ENCODE measurements at regions not wholly inside any gene's neighbourhood (a gene's known extent, or its start where the extent isn't known, plus 50 kb on each side); places are given as distances from the start of the nearest gene placed in this dataset.

GRCh38 chr2:117723483-117723882 lies 91.0 kb upstream of the DDX18 start:
- Histone ChIP-seq H3K4me2 (ENCODE audit: unreplicated experiment) (no peak overlapping the region), H3K4me1 (ENCODE audit: insufficient read depth) (no peaks in the 10 kb centered on the region), H2AFZ (no peak overlapping the region), H4K20me1 (ENCODE audit: insufficient read depth) (no peaks in the 10 kb centered on the region), H3K9me2 (ENCODE audit: insufficient read depth) (no peaks in the 10 kb centered on the region), H3F3A (ENCODE audit: insufficient read depth) (no peaks in the 10 kb centered on the region), H3K27me3 (replicated peaks; ENCODE audit: insufficient read depth) (no peaks in the 10 kb centered on the region), H3K79me2 (ENCODE audit: insufficient read depth) (no peaks in the 10 kb centered on the region), H3K9ac (no peak overlapping the region), H3K9me3 (ENCODE audit: low read depth) (no peaks in the 10 kb centered on the region), H3K36me3 (ENCODE audit: low read depth) (no peaks in the 10 kb centered on the region), H3K27ac (no peak overlapping the region), H3K4me3 (no peak overlapping the region)
- no peak for DNase-seq
- in situ Hi-C loops (cut with MboI) = no loop called here
- WGBS, 2 experiments (ENCODE audit: low coverage in 1 of 2, low lambda C conversion rate in 2 of 2, missing lambda C conversion rate in 2 of 2) = 0 to 2% methylated on average over 2 of the region's 2 CpGs
- TF ChIP-seq EZH2 (IDR thresholded peaks at IDR 0.05; ENCODE audit: insufficient read depth, poor library complexity, severe bottlenecking) (no peak), EZH2phosphoT487 (IDR thresholded peaks at IDR 0.05; ENCODE audit: insufficient read depth, low read depth) (no peak)

- TF ChIP-seq EZH2phosphoT487 (IDR thresholded peaks at IDR 0.05; ENCODE audit: insufficient read depth, low read depth) = no peak
- no peak for TF ChIP-seq EZH2 (IDR thresholded peaks at IDR 0.05; ENCODE audit: insufficient read depth, poor library complexity, severe bottlenecking)
- in situ Hi-C loops (cut with MboI) = no loop called here
- Histone ChIP-seq H2AFZ (no peak overlapping the region), H3K9ac (no peak overlapping the region), H3K4me2 (ENCODE audit: unreplicated experiment) (no peak overlapping the region), H3K79me2 (ENCODE audit: insufficient read depth) (no peaks in the 10 kb centered on the region), H3K36me3 (ENCODE audit: low read depth) (no peaks in the 10 kb centered on the region), H3F3A (ENCODE audit: insufficient read depth) (no peaks in the 10 kb centered on the region), H3K4me1 (ENCODE audit: insufficient read depth) (no peaks in the 10 kb centered on the region), H3K9me2 (ENCODE audit: insufficient read depth) (no peaks in the 10 kb centered on the region), H3K4me3 (no peak overlapping the region), H4K20me1 (ENCODE audit: insufficient read depth) (no peaks in the 10 kb centered on the region), H3K9me3 (ENCODE audit: low read depth) (no peaks in the 10 kb centered on the region), H3K27ac (no peak overlapping the region), H3K27me3 (replicated peaks; ENCODE audit: insufficient read depth) (no peaks in the 10 kb centered on the region)
- 24 to 29% methylated on average over 9 of the region's 9 CpGs for WGBS, 2 experiments (ENCODE audit: low coverage in 1 of 2, low lambda C conversion rate in 2 of 2, missing lambda C conversion rate in 2 of 2)
- no peak for DNase-seq
Measured at GRCh38 chr2:117723888-117724434, 90.5 kb upstream of the DDX18 start.

DNA sequence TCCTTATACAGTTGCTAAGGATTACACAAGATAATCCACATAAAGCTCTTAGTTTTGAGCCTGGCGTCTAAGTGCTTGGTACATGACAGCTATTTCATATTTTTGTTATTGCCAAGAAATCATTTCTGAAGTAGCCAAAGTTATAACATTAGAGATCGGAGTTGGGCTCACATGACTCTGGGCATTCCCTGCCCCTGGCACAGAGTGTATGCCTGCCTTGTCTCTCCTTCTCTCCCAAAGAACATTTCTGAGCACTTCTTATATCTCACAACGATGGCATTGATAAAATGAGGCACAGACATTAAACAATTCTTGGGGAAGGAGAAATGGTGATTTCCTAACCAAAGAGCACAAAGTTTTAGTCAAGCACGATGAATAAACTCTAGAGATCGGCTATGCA lies 87.7 kb upstream of the DDX18 start:
- Histone ChIP-seq H3K79me2 (ENCODE audit: insufficient read depth) (no peaks in the 10 kb centered on the region), H3K4me3 (no peak overlapping the region), H3K9me2 (ENCODE audit: insufficient read depth) (no peaks in the 10 kb centered on the region), H3K4me2 (ENCODE audit: unreplicated experiment) (no peak overlapping the region), H4K20me1 (ENCODE audit: insufficient read depth) (no peaks in the 10 kb centered on the region), H3K27ac (no peak overlapping the region), H3K9me3 (ENCODE audit: low read depth) (no peaks in the 10 kb centered on the region), H3K4me1 (ENCODE audit: insufficient read depth) (no peaks in the 10 kb centered on the region), H3K27me3 (replicated peaks; ENCODE audit: insufficient read depth) (no peaks in the 10 kb centered on the region), H2AFZ (no peak overlapping the region), H3K9ac (no peak overlapping the region), H3K36me3 (ENCODE audit: low read depth) (no peaks in the 10 kb centered on the region), H3F3A (ENCODE audit: insufficient read depth) (no peaks in the 10 kb centered on the region)
- DNase-seq = no peak
- no peak for TF ChIP-seq EZH2 (IDR thresholded peaks at IDR 0.05; ENCODE audit: insufficient read depth, poor library complexity, severe bottlenecking)
- WGBS, 2 experiments (ENCODE audit: low coverage in 1 of 2, low lambda C conversion rate in 2 of 2, missing lambda C conversion rate in 2 of 2) = 16 to 24% methylated on average over 5 of the region's 5 CpGs
- in situ Hi-C loops (cut with MboI) = no loop called here

- no peak for TF ChIP-seq EZH2 (IDR thresholded peaks at IDR 0.05; ENCODE audit: insufficient read depth, poor library complexity, severe bottlenecking)
- TF ChIP-seq EZH2phosphoT487 (IDR thresholded peaks at IDR 0.05; ENCODE audit: insufficient read depth, low read depth) = no peak
- no peak overlapping the region for H3K4me3 ChIP-seq
Measured at GRCh38 chr2:117737846-117738245, 76.6 kb upstream of the DDX18 start.

More at GRCh38 chr2:117737846-117738245, 76.6 kb upstream of the DDX18 start:
- Histone ChIP-seq H3K4me2 (ENCODE audit: unreplicated experiment) (no peak overlapping the region), H2AFZ (no peak overlapping the region), H3K27me3 (replicated peaks; ENCODE audit: insufficient read depth) (no peaks in the 10 kb centered on the region), H3K9me2 (ENCODE audit: insufficient read depth) (no peaks in the 10 kb centered on the region), H4K20me1 (ENCODE audit: insufficient read depth) (no peaks in the 10 kb centered on the region), H3K36me3 (ENCODE audit: low read depth) (no peaks in the 10 kb centered on the region), H3K79me2 (ENCODE audit: insufficient read depth) (no peaks in the 10 kb centered on the region), H3K4me1 (ENCODE audit: insufficient read depth) (no peaks in the 10 kb centered on the region), H3F3A (ENCODE audit: insufficient read depth) (no peaks in the 10 kb centered on the region), H3K27ac (no peak overlapping the region), H3K9ac (no peak overlapping the region), H3K9me3 (ENCODE audit: low read depth) (no peaks in the 10 kb centered on the region)
- DNase-seq = no peak
- in situ Hi-C loops (cut with MboI) = no loop called here
